ENCODE measurements at regions not wholly inside any gene's neighbourhood (a gene's known extent, or its start where the extent isn't known, plus 50 kb on each side); places are given as distances from the start of the nearest gene placed in this dataset.

- TF ChIP-seq ZBTB49 (CRISPR knock-in tag; IDR thresholded peaks at IDR 0.05; ENCODE audit: borderline replicate concordance) = no peak
- TF ChIP-seq CTCF (CRISPR knock-in tag; IDR thresholded peaks at IDR 0.05) = no peak
- no peak for TF ChIP-seq PCBP2 (optimal IDR thresholded peaks at IDR 0.05; ENCODE audit: low read depth, low read length, poor library complexity, severe bottlenecking)
- no peak for TF ChIP-seq POLR2A (IDR thresholded peaks at IDR 0.05; ENCODE audit: insufficient read depth in 1 of 2, low read depth in 2 of 2, low read length in 2 of 2)
- TF ChIP-seq ATF2 (CRISPR knock-in tag; IDR thresholded peaks at IDR 0.05) = no peak
- no peak for TF ChIP-seq ARID2 (CRISPR knock-in tag; IDR thresholded peaks at IDR 0.05; ENCODE audit: borderline replicate concordance)
- no peak for TF ChIP-seq THYN1 (CRISPR knock-in tag; IDR thresholded peaks at IDR 0.05; ENCODE audit: borderline replicate concordance, low read depth)
- TF ChIP-seq FOXJ3 (CRISPR knock-in tag; IDR thresholded peaks at IDR 0.05; ENCODE audit: borderline replicate concordance) = no peak
- no peak for TF ChIP-seq CEBPB (IDR thresholded peaks at IDR 0.05; ENCODE audit: borderline replicate concordance, low read depth, low read length)
- no peak for TF ChIP-seq ZNF280B (CRISPR knock-in tag; IDR thresholded peaks at IDR 0.05; ENCODE audit: borderline replicate concordance)
- no peak for TF ChIP-seq ARHGAP35 (CRISPR knock-in tag; IDR thresholded peaks at IDR 0.05; ENCODE audit: borderline replicate concordance)
- TF ChIP-seq ATF1 (CRISPR knock-in tag; IDR thresholded peaks at IDR 0.05) = no peak
- TF ChIP-seq ARID5B (CRISPR knock-in tag; IDR thresholded peaks at IDR 0.05) = no peak
- no peak for TF ChIP-seq RORA (CRISPR knock-in tag; IDR thresholded peaks at IDR 0.05)
Measured at GRCh38 chr2:189952536-189953109, 109.9 kb downstream of the MSTN start.

Data from HepG2 (cell line).